K562 (cell line): ENCODE measurements at regions not wholly inside any gene's neighbourhood (a gene's known extent, or its start where the extent isn't known, plus 50 kb on each side); places are given as distances from the start of the nearest gene placed in this dataset.

Source experiments
- EHMT2 ChIP-seq: fragments of 450-650 bp; IDR thresholded peaks from 2 replicates; pipeline ENCODE4 v1.6.1; 2018; ENCODE audit warnings: antibody characterized with exemption
- ZBTB40 ChIP-seq, 2 experiments: fragments of 450-650 bp in 1 of 2; sonication (generic) in 1 of 2; formaldehyde crosslinking in 1 of 2; IDR thresholded peaks; 2 replicates each; pipeline versions ENCODE4 v1.7.1 to v1.9.0; 2016 to 2022; ENCODE audit warnings: inconsistent platforms in 1 of 2, mild to moderate bottlenecking in 1 of 2, missing genetic modification reagents in 1 of 2
- TF ChIP-seq, protein P1 (sequence below): fragments of 450-650 bp; conservative IDR thresholded peaks from 2 replicates; pipeline ENCODE4 v1.6.1; 2016; ENCODE audit warnings: missing genetic modification characterization, low read depth, mild to moderate bottlenecking, control low read depth, missing compliant biosample characterization

DNA sequence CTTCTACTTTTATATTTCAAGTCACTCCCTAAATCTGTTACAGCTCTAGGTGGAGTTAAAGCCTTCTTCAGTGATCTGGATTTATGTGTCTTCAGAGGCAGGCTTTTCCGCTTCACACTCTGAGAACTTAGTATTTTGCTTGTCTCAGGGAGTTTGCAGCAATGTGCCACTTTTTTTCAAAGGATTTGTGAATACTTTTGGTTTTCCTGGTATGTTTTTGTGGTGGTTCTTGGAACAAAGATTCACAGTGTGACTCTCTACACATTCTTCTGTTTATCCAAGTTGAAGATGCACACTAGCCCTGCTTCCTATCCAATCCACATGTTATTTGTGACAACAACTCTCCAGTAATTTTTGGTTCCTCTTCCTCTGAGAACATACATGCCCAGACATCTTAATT, 1253.7 kb downstream of the TECRL start (continued):
- TF ChIP-seq ZBTB40 (IDR thresholded peaks at IDR 0.05), result no peak
- TF ChIP-seq ZBTB40 (CRISPR knock-in tag; IDR thresholded peaks at IDR 0.05), result no peak
- TF ChIP-seq, protein P1, sequence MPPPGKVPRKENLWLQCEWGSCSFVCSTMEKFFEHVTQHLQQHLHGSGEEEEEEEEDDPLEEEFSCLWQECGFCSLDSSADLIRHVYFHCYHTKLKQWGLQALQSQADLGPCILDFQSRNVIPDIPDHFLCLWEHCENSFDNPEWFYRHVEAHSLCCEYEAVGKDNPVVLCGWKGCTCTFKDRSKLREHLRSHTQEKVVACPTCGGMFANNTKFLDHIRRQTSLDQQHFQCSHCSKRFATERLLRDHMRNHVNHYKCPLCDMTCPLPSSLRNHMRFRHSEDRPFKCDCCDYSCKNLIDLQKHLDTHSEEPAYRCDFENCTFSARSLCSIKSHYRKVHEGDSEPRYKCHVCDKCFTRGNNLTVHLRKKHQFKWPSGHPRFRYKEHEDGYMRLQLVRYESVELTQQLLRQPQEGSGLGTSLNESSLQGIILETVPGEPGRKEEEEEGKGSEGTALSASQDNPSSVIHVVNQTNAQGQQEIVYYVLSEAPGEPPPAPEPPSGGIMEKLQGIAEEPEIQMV (tag), result no peak
- TF ChIP-seq EHMT2, result no peak
- TF ChIP-seq, all 486 proteins: peak for 0
